Stimulated activated CD8-positive, alpha-beta memory T cell treated with anti-CD3 and anti-CD28 coated beads, Interleukin-12 subunit alpha, Interleukin-12 subunit beta, amount 100 ng/mL, for 4 hours (primary cell): ENCODE measurements at regions not wholly inside any gene's neighbourhood (a gene's known extent, or its start where the extent isn't known, plus 50 kb on each side); places are given as distances from the start of the nearest gene placed in this dataset.
"Not testable (repeated sequence)": the region's sequence is repeated elsewhere in the genome, so short reads cannot be mapped to it uniquely, and the experiment has no call there.

ENCODE experiments used
- DNase-seq: peaks from one replicate; pipeline ENCODE4 v3.0.0-alpha.2; 2020; ENCODE audit warnings: low read depth

DNA sequence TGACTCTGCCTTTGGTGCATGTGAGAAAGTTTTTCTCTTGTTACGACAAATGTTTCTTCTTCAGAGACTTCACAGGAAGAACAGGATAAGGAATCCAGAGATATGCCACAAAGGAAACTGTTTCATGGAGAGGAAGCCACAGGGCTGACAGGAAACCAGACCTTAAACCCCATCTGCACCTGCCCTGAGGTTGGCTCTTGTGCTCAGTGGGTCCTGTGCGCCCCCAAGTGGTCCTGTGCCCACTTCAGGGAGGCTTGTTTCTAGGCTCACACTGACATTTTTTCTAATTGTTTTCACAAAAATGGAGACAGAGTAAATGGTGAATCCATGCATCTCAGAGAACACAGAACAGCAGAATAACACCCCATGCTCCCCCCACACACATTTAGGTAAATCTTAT, 1193.5 kb downstream of the TMEM121 start:
- not testable (repeated sequence) for DNase-seq

DNA sequence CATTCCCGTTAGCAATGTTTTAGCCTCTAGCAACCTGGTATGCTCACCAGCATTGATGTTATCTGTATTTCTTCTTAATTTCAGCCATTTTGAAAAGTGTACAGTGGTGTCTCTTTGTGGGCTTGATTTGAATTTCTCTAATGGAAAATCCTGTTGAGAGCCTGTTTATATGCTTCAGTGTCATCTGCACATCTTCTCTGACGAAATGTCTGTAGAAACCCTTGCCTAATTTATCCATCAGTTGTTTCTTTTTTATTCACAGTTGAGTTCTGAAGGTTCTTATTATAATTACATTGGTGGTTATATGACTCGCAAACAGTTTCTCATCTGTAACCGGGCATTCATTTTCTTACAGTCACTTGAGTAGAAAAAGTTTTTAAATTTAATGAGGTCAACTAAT, 1195.5 kb downstream of the TMEM121 start:
- DNase-seq = not testable (repeated sequence)

GRCh38 chr14:106722813-106723687, 1196.7 kb downstream of the TMEM121 start:
- DNase-seq = not testable (repeated sequence)

- not testable (repeated sequence) for DNase-seq
These were observed 1201.6 kb downstream of the TMEM121 start for GRCh38 chr14:106727962-106728361.

- DNase-seq = no peak
These were observed 1202.2 kb downstream of the TMEM121 start for GRCh38 chr14:106728611-106729010.

DNA sequence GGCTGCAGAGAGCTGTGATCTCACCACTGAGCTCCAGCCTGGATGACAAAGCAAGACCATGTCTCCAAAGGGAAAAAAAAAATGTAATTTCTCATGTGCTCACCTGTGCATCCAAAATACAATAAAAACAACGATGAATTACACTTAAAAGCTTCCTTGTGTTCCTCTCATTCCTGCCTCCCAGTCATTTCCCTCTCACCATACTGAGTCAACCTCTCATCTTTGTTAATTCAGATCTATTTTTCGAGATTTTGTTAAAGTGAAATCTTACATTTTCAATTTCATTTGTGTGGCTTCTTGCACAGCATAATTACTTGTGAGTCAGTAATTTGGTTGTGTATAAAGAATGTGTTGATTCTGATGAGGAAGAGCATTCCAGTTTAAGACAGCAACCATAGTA, 1203.2 kb downstream of the TMEM121 start:
- no peak for DNase-seq

GRCh38 chr14:106733771-106734170, 1207.4 kb downstream of the TMEM121 start:
- no peak for DNase-seq

GRCh38 chr14:106737021-106737420, 1210.6 kb downstream of the TMEM121 start:
- no peak for DNase-seq

DNA sequence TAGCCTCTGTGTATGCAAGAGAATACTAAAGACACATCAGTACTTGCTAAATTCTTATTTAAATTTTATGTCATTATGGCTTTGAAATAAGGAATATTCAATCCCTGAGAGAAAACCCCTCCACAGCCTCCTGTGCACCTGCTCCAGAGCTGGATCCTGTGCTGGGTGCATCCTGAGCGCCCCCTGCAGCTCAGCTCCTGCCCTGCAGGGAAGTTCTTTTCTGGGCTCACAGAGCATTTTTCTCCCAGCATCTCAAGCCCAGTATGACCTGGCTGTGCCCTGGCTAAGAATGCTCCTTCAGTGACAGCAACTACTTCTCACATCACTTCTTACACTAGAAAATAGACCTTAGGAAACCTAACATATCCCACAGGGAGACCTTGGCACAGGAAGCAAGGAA, 1211.7 kb downstream of the TMEM121 start:
- DNase-seq = no peak

DNA sequence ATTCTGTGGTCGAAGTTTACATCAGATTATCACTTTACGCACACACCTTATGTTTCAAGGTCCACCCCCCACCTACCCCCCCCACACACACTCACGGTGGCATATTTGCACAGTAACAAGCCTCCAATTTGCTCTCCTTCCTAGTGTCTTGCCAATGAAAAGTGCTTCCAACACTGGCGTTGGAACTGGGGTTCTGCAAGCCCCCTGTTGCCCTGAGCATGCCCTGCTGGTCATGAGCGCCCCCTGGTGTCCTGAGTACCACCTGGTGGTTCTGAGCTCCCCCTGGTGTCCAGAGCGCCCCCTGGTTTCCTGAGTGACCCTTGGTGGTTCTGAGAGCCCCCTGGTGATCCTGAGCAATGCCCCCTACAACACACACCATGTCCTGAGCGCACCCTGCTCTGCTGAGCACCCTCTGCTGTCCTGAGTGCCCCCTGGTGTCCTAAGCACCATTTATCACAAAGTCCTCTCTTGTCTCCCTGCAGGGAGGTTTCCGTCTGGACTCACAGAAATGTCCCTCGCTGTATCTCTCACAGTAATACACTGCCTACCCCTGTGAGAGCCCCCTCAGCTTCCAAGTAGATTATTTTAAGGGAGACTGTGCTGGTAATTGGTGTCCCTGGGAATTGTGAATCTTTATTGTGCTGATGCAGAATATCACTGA, 1212.3 kb downstream of the TMEM121 start:
- not testable (repeated sequence) for DNase-seq

DNA sequence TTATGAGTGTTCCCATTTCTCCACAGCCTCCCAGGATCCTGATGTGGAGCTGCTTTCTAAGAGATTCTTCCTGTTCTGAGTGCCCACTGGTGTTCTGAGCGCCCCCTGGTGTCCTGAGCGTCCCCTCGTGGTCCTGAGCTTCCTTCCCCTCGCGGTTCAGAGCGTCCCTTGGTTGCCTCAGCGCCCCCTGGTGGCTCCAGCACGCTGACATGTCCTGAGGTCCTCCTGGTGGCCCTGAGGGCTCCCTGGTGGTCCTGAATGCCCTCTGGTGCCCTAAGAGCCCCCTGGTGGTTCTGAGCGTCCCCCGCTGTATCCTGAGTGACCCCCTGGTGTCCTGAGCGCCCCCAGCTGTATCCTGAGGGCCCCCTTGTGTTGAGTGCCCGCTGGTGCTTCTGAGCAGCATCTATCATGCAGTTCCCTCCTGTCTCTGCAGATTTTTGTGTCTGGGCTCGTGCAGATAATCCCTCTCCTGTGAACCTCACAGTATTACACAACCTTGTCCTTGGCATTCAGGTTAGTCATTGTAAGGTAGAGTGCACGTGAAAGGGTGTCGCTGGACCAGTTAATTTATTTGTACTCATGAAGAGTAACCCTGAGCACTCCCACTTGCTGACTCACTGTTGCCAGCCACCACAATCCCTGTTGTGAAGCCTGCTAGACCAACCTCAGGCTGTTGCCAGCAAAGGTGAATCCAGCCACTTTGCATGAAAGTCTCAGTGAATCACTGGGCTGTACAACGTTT, 1214.9 kb downstream of the TMEM121 start:
- DNase-seq = peak; percentile 65

DNA sequence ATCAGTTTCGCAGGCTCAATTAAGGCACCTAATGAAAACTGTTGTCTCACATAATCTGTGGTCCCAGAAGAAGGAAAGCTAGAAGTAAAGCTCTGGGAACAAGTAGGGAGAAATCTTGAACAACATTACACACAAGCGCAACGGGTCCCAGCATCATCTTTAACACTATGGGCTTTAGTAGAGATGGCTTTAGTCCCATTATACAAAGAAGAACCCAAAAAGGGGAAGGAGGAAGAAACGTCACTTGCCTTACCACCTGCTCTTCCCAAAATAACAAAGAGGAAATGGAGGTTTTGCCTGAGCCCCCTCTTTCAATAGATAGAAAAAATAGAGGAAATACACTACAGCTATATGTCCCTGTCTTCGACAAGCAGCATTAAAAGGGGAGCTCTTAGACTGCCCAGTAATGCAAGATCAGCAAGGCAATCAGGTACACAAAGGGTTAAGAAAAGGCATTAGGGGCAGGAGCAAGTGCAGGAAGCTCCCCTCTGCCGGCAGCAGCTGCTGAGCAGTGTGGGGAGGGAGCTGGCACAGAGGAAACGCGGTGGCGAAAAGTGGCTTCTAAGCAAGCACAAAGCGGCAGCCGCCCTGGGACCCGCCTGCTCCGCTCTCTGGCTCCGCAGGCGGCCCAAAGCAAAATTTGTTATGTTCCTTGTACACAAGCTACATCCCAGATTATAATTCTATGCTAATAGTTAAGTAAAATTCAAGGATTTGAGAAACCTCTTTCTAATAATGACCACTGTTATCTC, 1218.8 kb downstream of the TMEM121 start:
- not testable (repeated sequence) for DNase-seq

DNA sequence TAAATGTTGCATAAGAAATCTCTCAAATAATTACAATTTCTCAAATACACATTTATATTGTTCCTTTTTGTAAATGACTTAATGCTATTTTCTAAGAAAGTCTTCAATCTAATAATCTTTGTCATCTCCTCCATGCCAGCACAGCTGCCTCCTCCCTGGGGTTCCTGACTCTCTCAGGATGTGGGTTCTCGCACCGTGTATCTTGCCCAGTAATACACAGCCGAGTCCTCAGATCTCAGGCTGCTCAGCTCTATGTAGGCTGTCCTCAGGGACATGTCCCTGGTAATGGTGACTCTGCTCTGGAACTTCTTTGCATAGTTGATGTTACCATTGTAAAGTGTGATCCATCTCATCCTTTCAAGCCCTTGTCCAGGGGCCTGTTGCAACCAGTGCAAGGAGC, 1223.7 kb downstream of the TMEM121 start:
- DNase-seq = not testable (repeated sequence)

GRCh38 chr14:106753751-106754150, 1227.4 kb downstream of the TMEM121 start:
- not testable (repeated sequence) for DNase-seq

- DNase-seq = not testable (repeated sequence)
These were observed 1231.1 kb downstream of the TMEM121 start for GRCh38 chr14:106757444-106757843.

DNA sequence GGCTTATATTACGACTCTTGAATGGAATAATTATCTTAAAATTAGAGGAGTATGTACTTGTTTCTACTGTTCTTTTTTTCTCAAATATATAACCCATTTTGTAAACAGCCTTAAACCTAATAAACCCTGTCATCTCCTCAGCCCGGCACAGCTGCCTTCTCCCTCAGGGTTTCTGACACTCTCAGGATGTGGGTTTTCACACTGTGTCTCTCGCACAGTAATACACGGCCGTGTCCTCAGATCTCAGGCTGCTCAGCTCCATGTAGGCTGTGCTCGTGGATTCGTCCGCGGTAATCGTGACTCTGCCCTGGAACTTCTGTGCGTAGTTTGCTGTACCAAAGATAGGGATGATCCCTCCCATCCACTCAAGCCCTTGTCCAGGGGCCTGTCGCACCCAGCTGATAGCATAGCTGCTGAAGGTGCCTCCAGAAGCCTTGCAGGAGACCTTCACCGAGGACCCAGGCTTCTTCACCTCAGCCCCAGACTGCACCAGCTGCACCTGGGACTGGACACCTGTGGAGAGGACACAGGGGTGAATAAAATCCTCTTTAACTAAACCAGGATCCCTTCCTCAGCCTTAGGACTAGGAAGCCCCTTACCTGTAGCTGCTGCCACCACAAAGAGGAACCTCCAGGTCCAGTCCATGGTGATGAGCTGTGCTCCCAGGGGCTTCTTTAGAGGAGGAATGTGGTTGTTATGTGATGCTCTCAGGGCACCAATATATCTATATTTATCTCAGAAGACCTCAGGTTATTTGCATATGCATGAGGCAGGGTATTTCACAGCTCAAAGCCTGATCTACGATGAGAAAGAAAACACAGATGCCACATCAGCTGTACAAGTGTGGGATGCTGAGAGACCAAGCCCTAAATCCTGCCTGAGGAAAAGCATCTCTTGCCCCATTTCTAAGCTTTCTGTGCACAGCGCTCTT, 1235.8 kb downstream of the TMEM121 start:
- DNase-seq = not testable (repeated sequence)

GRCh38 chr14:106764968-106765369, 1238.6 kb downstream of the TMEM121 start:
- not testable (repeated sequence) for DNase-seq

DNA sequence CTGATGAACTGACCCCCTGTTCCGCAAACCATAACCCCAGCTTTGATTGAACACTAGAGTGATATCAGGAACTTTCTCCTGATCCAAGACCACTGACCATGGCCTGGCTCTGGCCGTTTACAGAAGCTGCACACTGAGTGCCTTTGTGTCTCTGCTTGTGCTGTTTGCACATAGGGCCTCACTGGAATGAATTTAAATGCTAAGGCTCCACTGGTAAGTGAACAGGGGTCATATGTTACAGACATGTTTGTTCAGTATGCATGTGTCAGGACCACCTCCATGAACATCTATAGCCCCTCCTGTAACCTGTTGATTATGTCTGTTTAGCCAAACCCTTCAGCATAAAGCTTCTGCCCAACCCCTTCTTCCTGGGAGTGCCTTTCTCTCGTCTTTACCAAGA, 1239.8 kb downstream of the TMEM121 start:
- DNase-seq = no peak

GRCh38 chr14:106766551-106767277, 1240.3 kb downstream of the TMEM121 start:
- peak; percentile 47 for DNase-seq

DNA sequence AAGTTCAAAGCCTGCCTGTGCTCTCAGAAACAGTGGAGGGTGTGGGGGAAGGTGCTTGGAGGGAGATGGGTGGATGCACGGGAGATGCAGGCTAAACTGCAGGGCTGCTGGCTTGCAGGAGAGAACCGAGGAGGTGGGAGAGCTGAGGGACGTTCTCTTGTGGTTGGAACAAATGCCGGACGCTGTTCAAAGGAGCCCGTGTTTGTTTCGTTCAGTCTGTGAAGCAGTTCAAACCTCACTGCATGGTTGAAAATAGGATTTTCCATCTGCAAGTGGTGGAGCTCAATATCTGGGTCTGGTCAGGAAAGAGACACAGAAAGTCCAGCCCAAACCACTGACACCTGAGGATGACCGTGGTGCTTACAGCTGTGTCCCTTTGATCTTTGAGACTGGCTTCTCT, 1241.8 kb downstream of the TMEM121 start:
- DNase-seq = not testable (repeated sequence)
